ENCODE measurements at regions not wholly inside any gene's neighbourhood (a gene's known extent, or its start where the extent isn't known, plus 50 kb on each side); places are given as distances from the start of the nearest gene placed in this dataset.

DNA sequence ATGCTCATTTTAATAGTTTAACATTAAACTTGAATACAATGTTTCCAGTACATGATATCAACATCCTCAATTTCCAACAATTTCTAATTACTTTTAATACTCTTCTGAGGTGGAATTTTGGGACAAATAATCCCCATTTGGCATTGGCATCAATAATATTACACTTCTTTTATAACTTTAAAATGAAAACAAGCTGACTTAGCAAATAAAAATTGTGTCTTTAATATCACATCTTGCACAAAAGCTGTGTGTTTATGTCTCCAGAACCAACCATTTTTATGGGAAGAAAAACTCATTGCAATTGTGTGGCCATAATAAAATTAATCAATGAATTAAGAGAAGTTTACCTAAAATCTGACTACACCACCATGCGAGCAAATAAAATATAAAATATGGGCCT, 2552.6 kb downstream of the PCDH7 start:
- TF ChIP-seq, protein P1, sequence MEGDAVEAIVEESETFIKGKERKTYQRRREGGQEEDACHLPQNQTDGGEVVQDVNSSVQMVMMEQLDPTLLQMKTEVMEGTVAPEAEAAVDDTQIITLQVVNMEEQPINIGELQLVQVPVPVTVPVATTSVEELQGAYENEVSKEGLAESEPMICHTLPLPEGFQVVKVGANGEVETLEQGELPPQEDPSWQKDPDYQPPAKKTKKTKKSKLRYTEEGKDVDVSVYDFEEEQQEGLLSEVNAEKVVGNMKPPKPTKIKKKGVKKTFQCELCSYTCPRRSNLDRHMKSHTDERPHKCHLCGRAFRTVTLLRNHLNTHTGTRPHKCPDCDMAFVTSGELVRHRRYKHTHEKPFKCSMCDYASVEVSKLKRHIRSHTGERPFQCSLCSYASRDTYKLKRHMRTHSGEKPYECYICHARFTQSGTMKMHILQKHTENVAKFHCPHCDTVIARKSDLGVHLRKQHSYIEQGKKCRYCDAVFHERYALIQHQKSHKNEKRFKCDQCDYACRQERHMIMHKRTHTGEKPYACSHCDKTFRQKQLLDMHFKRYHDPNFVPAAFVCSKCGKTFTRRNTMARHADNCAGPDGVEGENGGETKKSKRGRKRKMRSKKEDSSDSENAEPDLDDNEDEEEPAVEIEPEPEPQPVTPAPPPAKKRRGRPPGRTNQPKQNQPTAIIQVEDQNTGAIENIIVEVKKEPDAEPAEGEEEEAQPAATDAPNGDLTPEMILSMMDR (conservative IDR thresholded peaks at IDR 0.05; ENCODE audit: low read depth, low read length): no peak
- TF ChIP-seq EZH2 (IDR thresholded peaks at IDR 0.05; ENCODE audit: borderline replicate concordance, low read depth, low read length, poor library complexity, severe bottlenecking): no peak
